ENCODE measurements at regions not wholly inside any gene's neighbourhood (a gene's known extent, or its start where the extent isn't known, plus 50 kb on each side); places are given as distances from the start of the nearest gene placed in this dataset.

GRCh38 chr2:219906114-219907010, 278.9 kb downstream of the SLC4A3 start:
- H4K20me1 ChIP-seq (ENCODE audit: control insufficient read depth, insufficient read depth, low read depth, low read length): no peaks in the 10 kb centered on the region
- TF ChIP-seq EZH2phosphoT487 (IDR thresholded peaks at IDR 0.05; ENCODE audit: borderline replicate concordance, low read length) (no peak), CTCF (IDR thresholded peaks at IDR 0.05; ENCODE audit: low read depth, low read length, poor library complexity, severe bottlenecking) (no peak)
- H3K4me3 ChIP-seq (ENCODE audit: low read length): no peak overlapping the region
- H3K4me2 ChIP-seq (ENCODE audit: low read length): no peak overlapping the region
- no peaks in the 10 kb centered on the region for H3K27me3 ChIP-seq (ENCODE audit: control insufficient read depth, low read length)
- no peaks in the 10 kb centered on the region for H3F3A ChIP-seq (ENCODE audit: control insufficient read depth, insufficient read depth)
- no peaks in the 10 kb centered on the region for H3K4me1 ChIP-seq (ENCODE audit: control insufficient read depth, low read length)
- no peaks in the 10 kb centered on the region for H3K9me3 ChIP-seq (ENCODE audit: control insufficient read depth, insufficient read depth, low read length)
- H3K79me2 ChIP-seq (ENCODE audit: control insufficient read depth, low read length): no peaks in the 10 kb centered on the region
- H3K9me2 ChIP-seq (replicated peaks; ENCODE audit: control insufficient read depth, low read length): no peaks in the 10 kb centered on the region
- no peak overlapping the region for H3K27ac ChIP-seq (ENCODE audit: low read depth, low read length)
- H3K36me3 ChIP-seq (ENCODE audit: control insufficient read depth, low read length): no peaks in the 10 kb centered on the region

- no peak overlapping the region for H3K4me2 ChIP-seq (ENCODE audit: low read length)
- H3K27ac ChIP-seq (ENCODE audit: low read depth, low read length): no peak overlapping the region
- no peaks in the 10 kb centered on the region for H3K36me3 ChIP-seq (ENCODE audit: control insufficient read depth, low read length)
- no peaks in the 10 kb centered on the region for H3K79me2 ChIP-seq (ENCODE audit: control insufficient read depth, low read length)
- H3K4me1 ChIP-seq (ENCODE audit: control insufficient read depth, low read length): no peaks in the 10 kb centered on the region
- H3K9me3 ChIP-seq (ENCODE audit: control insufficient read depth, insufficient read depth, low read length): no peaks in the 10 kb centered on the region
- TF ChIP-seq CTCF (IDR thresholded peaks at IDR 0.05; ENCODE audit: low read depth, low read length, poor library complexity, severe bottlenecking) (no peak), EZH2phosphoT487 (IDR thresholded peaks at IDR 0.05; ENCODE audit: borderline replicate concordance, low read length) (no peak)
- H3F3A ChIP-seq (ENCODE audit: control insufficient read depth, insufficient read depth): no peaks in the 10 kb centered on the region
- no peaks in the 10 kb centered on the region for H3K9me2 ChIP-seq (replicated peaks; ENCODE audit: control insufficient read depth, low read length)
- H3K4me3 ChIP-seq (ENCODE audit: low read length): no peak overlapping the region
- H3K27me3 ChIP-seq (ENCODE audit: control insufficient read depth, low read length): no peaks in the 10 kb centered on the region
- H4K20me1 ChIP-seq (ENCODE audit: control insufficient read depth, insufficient read depth, low read depth, low read length): no peaks in the 10 kb centered on the region
Measured at GRCh38 chr2:219907011-219907365, 279.6 kb downstream of the SLC4A3 start.

- H3K36me3 ChIP-seq (ENCODE audit: control insufficient read depth, low read length): no peaks in the 10 kb centered on the region
- H4K20me1 ChIP-seq (ENCODE audit: control insufficient read depth, insufficient read depth, low read depth, low read length): no peaks in the 10 kb centered on the region
- H3K9me2 ChIP-seq (replicated peaks; ENCODE audit: control insufficient read depth, low read length): no peaks in the 10 kb centered on the region
- H3K9me3 ChIP-seq (ENCODE audit: control insufficient read depth, insufficient read depth, low read length): no peaks in the 10 kb centered on the region
- no peaks in the 10 kb centered on the region for H3K4me1 ChIP-seq (ENCODE audit: control insufficient read depth, low read length)
- H3K4me2 ChIP-seq (ENCODE audit: low read length): no peak overlapping the region
- H3K27me3 ChIP-seq (ENCODE audit: control insufficient read depth, low read length): no peaks in the 10 kb centered on the region
- H3K4me3 ChIP-seq (ENCODE audit: low read length): no peak overlapping the region
- TF ChIP-seq CTCF (IDR thresholded peaks at IDR 0.05; ENCODE audit: low read depth, low read length, poor library complexity, severe bottlenecking): no peak
- TF ChIP-seq EZH2phosphoT487 (IDR thresholded peaks at IDR 0.05; ENCODE audit: borderline replicate concordance, low read length): no peak
- no peak overlapping the region for H3K27ac ChIP-seq (ENCODE audit: low read depth, low read length)
- no peaks in the 10 kb centered on the region for H3K79me2 ChIP-seq (ENCODE audit: control insufficient read depth, low read length)
- no peaks in the 10 kb centered on the region for H3F3A ChIP-seq (ENCODE audit: control insufficient read depth, insufficient read depth)
Measured at GRCh38 chr2:219908538-219908937, 281.1 kb downstream of the SLC4A3 start.
